HG03045 (cell line): ENCODE measurements at regions not wholly inside any gene's neighbourhood (a gene's known extent, or its start where the extent isn't known, plus 50 kb on each side); places are given as distances from the start of the nearest gene placed in this dataset.

Experiments used
- ATAC-seq: cut with Tn5 transposase; IDR thresholded peaks from one replicate; pipeline ENCODE4 v1.9.1; 2021; ENCODE audit warnings: mild to moderate bottlenecking, moderate library complexity; ENCODE audit not compliant: unreplicated experiment

GRCh38 chr7:131010717-131011431 is 276.9 kb upstream of the KLF14 start:
- no peak for ATAC-seq

GRCh38 chr7:131011432-131011742 is 277.4 kb upstream of the KLF14 start:
- ATAC-seq: no peak

- no peak for ATAC-seq
These were observed 278.0 kb upstream of the KLF14 start for GRCh38 chr7:131011976-131012375.

GRCh38 chr7:131012477-131013031 is 278.5 kb upstream of the KLF14 start:
- no peak for ATAC-seq

- ATAC-seq: no peak
These were observed 279.7 kb upstream of the KLF14 start for GRCh38 chr7:131013716-131014115.

- no peak for ATAC-seq
These were observed 281.1 kb upstream of the KLF14 start for GRCh38 chr7:131014906-131015656.

- ATAC-seq: no peak
These were observed 281.6 kb upstream of the KLF14 start for GRCh38 chr7:131015657-131015958.

- no peak for ATAC-seq
These were observed 282.2 kb upstream of the KLF14 start for GRCh38 chr7:131016230-131016629.

GRCh38 chr7:131019351-131019750 is 285.3 kb upstream of the KLF14 start:
- ATAC-seq: no peak

- peak; percentile 39 for ATAC-seq
These were observed 286.8 kb upstream of the KLF14 start for GRCh38 chr7:131020759-131021261.

GRCh38 chr7:131021460-131021859 is 287.5 kb upstream of the KLF14 start:
- peak; percentile 41 for ATAC-seq

GRCh38 chr7:131021902-131022301 is 287.9 kb upstream of the KLF14 start:
- ATAC-seq: no peak

- ATAC-seq: no peak
These were observed 292.4 kb upstream of the KLF14 start for GRCh38 chr7:131026297-131027000.

GRCh38 chr7:131027287-131027773 is 293.3 kb upstream of the KLF14 start:
- peak; percentile 32 for ATAC-seq

- no peak for ATAC-seq
These were observed 294.3 kb upstream of the KLF14 start for GRCh38 chr7:131028295-131028694.

GRCh38 chr7:131029002-131029401 is 295.0 kb upstream of the KLF14 start:
- ATAC-seq: no peak

- ATAC-seq: peak; percentile 58
These were observed 296.4 kb upstream of the MKLN1 start for GRCh38 chr7:131031099-131031868.

GRCh38 chr7:131032786-131033185 is 294.9 kb upstream of the MKLN1 start:
- no peak for ATAC-seq

- ATAC-seq: no peak
These were observed 293.4 kb upstream of the MKLN1 start for GRCh38 chr7:131034166-131034881.
